HG03442 (cell line): ENCODE measurements at regions not wholly inside any gene's neighbourhood (a gene's known extent, or its start where the extent isn't known, plus 50 kb on each side); places are given as distances from the start of the nearest gene placed in this dataset.

Experiments used
- ATAC-seq: cut with Tn5 transposase; IDR thresholded peaks from one replicate; pipeline ENCODE4 v1.9.1; 2021; ENCODE audit warnings: mild to moderate bottlenecking, moderate library complexity; ENCODE audit not compliant: unreplicated experiment

DNA sequence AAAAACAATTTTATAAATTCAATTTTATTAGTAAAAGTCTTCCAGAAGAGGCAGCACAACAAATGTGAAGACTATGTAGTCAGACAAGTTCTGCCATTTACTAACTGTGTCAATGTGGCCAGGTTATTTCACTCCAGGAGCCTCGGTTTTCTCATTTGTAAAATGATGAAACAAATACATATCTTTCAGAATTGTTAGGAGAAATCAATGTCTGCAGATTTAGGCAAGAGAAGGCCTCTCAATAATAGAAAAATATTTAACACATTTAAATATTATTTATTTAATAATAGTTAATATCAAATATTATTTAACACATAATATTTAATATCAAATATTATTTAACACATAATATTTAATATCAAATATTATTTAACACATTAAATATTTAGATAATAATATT is 75.6 kb upstream of the PTGFR start:
- no peak for ATAC-seq

DNA sequence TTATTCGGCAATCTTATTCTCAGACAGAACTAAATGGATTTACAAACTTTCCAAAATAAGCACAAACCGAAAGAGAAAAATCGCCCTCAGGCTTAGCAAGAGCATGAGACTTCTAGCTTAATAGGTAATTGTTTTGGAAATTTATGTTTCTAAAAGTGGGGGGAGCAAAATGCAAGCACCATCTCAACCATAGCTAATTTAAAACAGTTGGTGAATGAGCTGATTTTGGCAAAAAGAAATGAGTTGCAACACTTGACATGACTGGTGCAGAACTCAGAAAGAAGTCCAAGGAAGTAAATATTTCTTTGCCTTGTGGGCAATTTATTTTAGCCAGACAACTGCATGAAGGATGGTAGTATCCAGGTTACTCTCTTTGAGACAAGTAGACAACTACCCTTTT is 71.5 kb upstream of the PTGFR start:
- ATAC-seq = no peak

DNA sequence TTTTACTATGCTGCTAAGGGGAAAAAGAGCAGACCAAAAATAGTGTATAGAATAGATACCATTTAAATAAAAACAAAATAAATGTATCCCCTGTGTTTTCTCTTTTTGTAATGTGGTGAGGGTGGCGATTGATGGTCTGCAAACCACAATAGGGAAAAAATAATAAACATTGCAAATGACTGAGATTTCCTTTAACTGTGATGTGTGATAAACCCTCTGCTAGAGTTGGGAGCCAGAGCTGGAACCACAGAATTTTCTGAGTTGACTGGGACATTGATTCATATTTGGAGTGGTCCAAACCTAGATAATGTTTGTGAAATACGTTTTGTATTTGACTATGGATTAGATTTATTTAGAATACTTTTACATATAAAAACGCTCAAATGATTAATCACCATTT is 70.6 kb upstream of the PTGFR start:
- ATAC-seq = no peak

DNA sequence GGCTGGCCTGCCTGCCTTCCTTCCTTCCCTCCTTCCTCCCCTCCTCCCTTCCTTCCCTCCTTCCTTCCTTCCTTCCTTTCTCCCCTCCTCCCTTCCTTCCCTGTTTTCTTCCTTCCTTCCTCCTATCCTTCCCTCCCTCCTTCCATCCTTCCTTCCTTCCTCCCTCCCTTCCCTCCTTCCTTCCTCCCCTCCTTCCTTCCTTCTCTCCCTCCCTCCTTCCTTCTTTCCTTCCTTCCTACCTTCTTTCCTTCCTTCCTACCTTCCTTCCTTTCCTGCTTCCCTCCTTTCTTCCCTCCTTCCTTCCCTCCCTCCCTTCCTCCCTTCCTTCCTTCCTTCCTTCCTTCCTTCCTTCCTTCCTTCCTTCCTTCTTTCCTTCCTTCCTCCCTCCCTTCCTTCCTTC is 70.1 kb upstream of the PTGFR start:
- ATAC-seq = no peak

DNA sequence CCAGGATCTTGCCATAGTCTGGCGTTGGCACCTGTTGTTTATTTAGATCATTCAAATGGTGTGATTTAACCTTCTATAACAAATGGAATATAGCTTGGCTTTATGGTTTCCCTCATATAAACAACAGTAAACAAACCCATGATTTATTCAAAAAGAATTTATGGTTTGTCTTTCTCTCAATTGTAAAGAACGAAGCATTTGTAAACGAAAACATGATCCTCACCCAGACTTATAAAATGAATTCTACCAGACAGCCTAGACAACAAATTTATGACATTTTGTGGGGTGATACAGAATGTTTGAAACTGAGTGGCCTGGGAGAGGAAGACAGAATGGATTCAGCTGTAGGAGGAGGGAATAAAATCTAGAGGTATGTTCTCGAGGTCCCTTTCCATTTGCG is 66.1 kb upstream of the PTGFR start:
- no peak for ATAC-seq

DNA sequence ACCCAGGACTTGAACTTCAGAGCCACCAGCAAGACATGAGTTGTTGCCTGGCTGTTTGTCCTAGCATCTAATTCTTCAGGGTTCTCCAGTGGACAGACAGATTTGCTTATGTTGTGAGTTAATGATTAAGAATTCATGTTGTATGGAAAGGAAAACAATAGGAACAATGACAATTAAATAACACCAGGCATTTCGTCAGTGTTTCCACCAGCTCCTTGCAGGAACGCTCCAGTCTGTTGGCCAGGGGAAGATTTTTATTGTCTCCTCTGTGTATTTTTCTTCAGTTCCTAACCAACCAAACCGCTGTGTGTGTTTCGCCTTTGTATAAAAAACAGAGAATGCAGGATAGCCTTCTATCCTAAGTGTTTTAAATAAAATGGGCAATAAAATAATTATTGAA is 64.4 kb upstream of the PTGFR start:
- no peak for ATAC-seq

DNA sequence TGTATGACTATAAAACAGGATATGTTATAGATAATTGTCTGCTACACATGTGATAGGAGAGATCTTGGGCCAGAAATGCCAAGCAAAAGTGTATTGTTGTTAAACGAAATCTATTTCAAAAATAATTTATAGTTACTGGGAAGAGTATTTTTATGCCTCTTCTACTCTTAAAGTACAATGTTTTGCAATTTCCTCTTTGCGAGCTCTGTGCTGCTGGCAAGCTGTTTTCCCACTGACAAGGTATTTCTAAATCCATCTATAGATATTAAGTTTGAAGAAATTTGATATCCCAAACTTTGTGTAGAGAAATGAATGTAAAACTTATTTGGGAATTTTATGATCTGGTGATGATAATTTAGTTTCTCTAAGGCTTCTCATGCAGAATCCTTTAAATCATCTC is 63.3 kb upstream of the PTGFR start:
- no peak for ATAC-seq

DNA sequence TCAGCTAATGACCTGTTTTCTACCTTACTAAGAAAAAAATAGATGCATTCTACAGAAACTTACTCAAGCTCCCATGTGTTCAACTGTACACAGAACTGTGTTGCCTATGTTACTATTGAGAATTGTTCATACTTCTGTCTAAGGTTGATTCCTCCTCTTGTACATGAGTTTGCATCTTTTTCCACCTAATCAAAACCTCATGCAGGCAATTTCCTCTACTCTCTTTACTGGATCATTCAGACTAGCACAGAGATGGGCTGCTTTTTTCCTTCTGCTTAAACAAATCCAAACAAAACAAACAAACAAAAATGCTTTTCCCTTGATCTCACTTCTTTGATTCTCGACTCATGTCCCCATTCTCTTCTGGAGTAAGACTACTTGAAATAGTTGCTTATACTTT is 58.8 kb upstream of the PTGFR start:
- ATAC-seq = no peak

DNA sequence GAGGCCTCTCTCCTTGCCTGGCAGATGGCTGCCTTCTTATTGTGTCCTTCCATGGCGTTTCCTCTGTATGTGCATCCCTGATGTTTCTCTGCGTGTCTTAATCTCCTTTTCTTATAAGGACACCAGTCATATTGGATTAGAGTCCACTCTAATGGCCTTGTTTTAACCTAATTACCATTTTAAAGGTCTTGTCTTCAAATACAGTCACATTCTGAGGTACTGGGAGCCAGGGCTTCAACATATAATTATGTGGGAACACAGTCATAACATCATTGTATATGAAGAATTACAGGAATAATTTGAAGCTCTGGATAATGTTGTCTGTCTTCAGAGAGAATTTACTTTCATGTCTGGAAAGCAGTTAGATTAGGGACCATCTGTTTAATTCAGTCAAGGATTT is 56.4 kb upstream of the PTGFR start:
- no peak for ATAC-seq

DNA sequence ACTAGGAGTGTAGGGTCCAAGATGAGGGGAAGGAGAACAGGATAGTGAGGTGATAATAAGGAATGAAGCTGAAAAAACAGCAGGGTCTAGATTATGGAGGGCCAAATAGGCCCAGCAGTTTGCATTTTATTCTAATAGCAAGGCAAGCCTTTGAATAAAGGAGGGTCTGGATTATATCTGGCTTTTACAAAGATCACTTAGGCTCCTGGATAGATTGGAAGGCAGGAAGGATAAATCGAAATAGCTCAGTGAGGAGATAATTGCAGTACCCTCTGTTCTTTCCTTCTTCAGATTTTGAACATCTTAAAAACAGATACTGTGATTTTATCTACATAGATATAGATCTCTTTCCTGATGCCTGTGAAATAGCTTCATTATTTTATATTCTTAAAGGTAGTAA is 53.8 kb upstream of the PTGFR start:
- ATAC-seq = no peak

DNA sequence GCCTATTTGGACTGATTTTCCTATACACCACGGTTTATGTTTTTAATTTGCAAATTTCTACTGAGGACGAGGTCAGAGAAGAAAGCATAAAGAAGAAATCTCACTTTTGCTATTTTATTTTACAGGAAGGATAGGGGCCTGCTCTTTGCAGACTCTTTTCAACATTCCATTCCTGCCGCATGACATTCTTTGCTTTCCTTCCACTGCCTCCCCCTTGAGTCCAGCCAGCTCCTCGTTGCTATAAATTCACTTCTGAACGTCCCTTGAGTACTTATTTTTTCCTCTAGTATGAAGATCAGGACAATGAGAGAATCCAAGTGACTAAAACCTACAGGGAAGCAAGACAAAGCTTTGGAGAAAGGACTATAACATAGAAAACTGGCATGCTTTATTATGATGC is 53.4 kb upstream of the PTGFR start:
- ATAC-seq = no peak

DNA sequence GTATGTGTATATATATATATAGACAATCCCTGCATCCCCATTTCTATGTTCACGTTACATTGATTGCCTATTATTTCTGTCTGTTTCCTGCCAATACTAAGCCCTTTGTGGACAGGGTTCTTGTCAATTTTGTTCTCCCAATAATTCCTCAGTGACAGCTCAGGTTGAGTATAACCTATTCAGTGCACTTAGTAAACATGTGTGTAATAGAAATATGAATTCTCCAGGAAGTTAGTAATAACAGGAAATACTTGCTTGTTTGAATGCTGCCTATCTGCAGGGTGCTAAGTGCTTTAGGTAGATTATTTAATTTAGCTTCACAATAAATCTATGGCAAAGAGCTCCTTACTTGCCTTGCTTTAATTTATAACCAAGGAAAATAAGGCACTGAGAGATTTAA is 52.8 kb upstream of the PTGFR start:
- no peak for ATAC-seq

DNA sequence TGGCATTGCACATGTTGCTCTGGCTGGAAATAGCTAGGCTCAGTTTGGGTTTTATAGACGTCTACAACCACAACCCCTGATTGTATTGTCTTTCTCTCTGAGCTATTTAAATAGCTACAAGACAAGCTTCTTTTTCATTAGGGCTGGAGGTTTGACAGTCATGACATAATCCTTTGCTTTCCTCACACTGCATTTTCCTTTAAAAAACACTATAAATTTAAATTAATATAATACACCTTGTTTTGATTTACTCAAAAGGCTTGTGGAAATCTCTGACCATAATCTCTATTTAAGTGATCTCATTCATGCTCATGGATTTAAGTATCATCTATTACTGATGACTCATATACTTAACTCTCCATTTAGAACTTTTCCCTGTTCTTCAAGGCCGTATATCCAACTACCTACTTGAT is 50.4 kb upstream of the PTGFR start:
- no peak for ATAC-seq
